Activated B cell treated with CpG ODN at 0.5 μM for 24 hours (primary cell): ENCODE measurements at regions not wholly inside any gene's neighbourhood (a gene's known extent, or its start where the extent isn't known, plus 50 kb on each side); places are given as distances from the start of the nearest gene placed in this dataset.
"Not testable (repeated sequence)": the region's sequence is repeated elsewhere in the genome, so short reads cannot be mapped to it uniquely, and the experiment has no call there.

ENCODE experiments used
- ATAC-seq: fragments of 200-7000 bp; cut with Tn5 transposase; one replicate; pipeline ENCODE4 v1.10.0; 2021; ENCODE audit warnings: low read depth, mild to moderate bottlenecking, moderate library complexity
- CTCF ChIA-PET: fragments of 350-600 bp; sonication (Branson Sonifier 250); formaldehyde crosslinking; loops from one replicate; lab custom pipeline; 2021; ENCODE audit warnings: antibody characterized with exemption; lab: Charles Lee
- POLR2A ChIA-PET: fragments of 350-600 bp; sonication (Branson Sonifier 250); formaldehyde crosslinking; loops from one replicate; lab custom pipeline; 2021; ENCODE audit warnings: antibody characterized with exemption; lab: Charles Lee
- DNase-seq: peaks from one replicate; pipeline ENCODE4 v3.0.0; 2022
- H3K27ac Mint-ChIP-seq: one replicate; pipeline ENCODE4 v1.8.0; 2020; ENCODE audit warnings: mixed read lengths
- H3K27me3 Mint-ChIP-seq: one replicate; pipeline ENCODE4 v1.8.0; 2021; ENCODE audit warnings: mixed read lengths
- H3K36me3 Mint-ChIP-seq: one replicate; pipeline ENCODE4 v1.8.0; 2021; ENCODE audit warnings: low read depth, mixed read lengths
- H3K4me1 Mint-ChIP-seq: one replicate; pipeline ENCODE4 v1.8.0; 2021; ENCODE audit warnings: mixed read lengths
- H3K4me3 Mint-ChIP-seq: one replicate; pipeline ENCODE4 v1.8.0; 2020; ENCODE audit warnings: mild to moderate bottlenecking, mixed read lengths
- H3K9me3 Mint-ChIP-seq: one replicate; pipeline ENCODE4 v1.8.0; 2020; ENCODE audit warnings: mixed read lengths
- CTCF ChIP-seq: fragments of 200-600 bp; IDR thresholded peaks from one replicate; pipeline ENCODE4 v1.8.0; 2022; ENCODE audit warnings: antibody characterized with exemption, mild to moderate bottlenecking
- intact Hi-C: fragments of 100-400 bp; cut with micrococcal nuclease; formaldehyde crosslinking; loops from one replicate; pipeline ENCODE4 v1.15.1; 2024

- Mint-ChIP-seq H3K9me3 (peaks cover 2% of the 10 kb centered on the region), H3K4me1 (no peaks in the 10 kb centered on the region), H3K27me3 (peaks cover 36% of the 10 kb centered on the region), H3K4me3 (no peak overlapping the region), H3K36me3 (no peaks in the 10 kb centered on the region), H3K27ac (no peak overlapping the region)
- TF ChIP-seq CTCF = no peak
- ChIA-PET CTCF (no interaction called here), POLR2A (no interaction called here)
- intact Hi-C loops = no loop called here
- DNase-seq (no peak), ATAC-seq (no peak)
These were observed 170.8 kb downstream of the RTP5 start for GRCh38 chr2:242040303-242040655.

- no peak for TF ChIP-seq CTCF
- DNase-seq (no peak), ATAC-seq (no peak)
- ChIA-PET POLR2A (no interaction called here), CTCF (no interaction called here)
- Mint-ChIP-seq H3K27me3 (peaks cover 34% of the 10 kb centered on the region), H3K36me3 (no peaks in the 10 kb centered on the region), H3K9me3 (peaks cover 2% of the 10 kb centered on the region), H3K4me3 (no peak overlapping the region), H3K27ac (no peak overlapping the region), H3K4me1 (no peaks in the 10 kb centered on the region)
- intact Hi-C loops = no loop called here
These were observed 171.2 kb downstream of the RTP5 start for GRCh38 chr2:242040681-242041080.

- H3K27ac Mint-ChIP-seq = no peak overlapping the region
- peaks cover 2% of the 10 kb centered on the region for H3K9me3 Mint-ChIP-seq
These were observed 172.3 kb downstream of the RTP5 start for GRCh38 chr2:242041816-242042215.

GRCh38 chr2:242043538-242044312 is 174.2 kb downstream of the RTP5 start:
- ChIA-PET POLR2A (no interaction called here), CTCF (no interaction called here)
- Mint-ChIP-seq H3K9me3 (peaks cover 2% of the 10 kb centered on the region), H3K27me3 (peaks cover 27% of the 10 kb centered on the region), H3K4me3 (no peak overlapping the region), H3K36me3 (no peaks in the 10 kb centered on the region), H3K27ac (no peak overlapping the region), H3K4me1 (no peaks in the 10 kb centered on the region)
- DNase-seq = no peak
- intact Hi-C loops = no loop called here
- ATAC-seq = no peak
- TF ChIP-seq CTCF = no peak

More at GRCh38 chr2:242041816-242042215, 172.3 kb downstream of the RTP5 start:
- TF ChIP-seq CTCF = no peak
- intact Hi-C loops = no loop called here
- Mint-ChIP-seq H3K4me3 (no peak overlapping the region), H3K4me1 (no peaks in the 10 kb centered on the region), H3K27me3 (peaks cover 29% of the 10 kb centered on the region), H3K36me3 (no peaks in the 10 kb centered on the region)
- CTCF ChIA-PET = no interaction called here
- POLR2A ChIA-PET = no interaction called here
- DNase-seq = no peak
- no peak for ATAC-seq

- CTCF ChIA-PET = no interaction called here
- POLR2A ChIA-PET = no interaction called here
- Mint-ChIP-seq H3K4me3 (no peak overlapping the region), H3K4me1 (no peaks in the 10 kb centered on the region), H3K27me3 (peaks cover 29% of the 10 kb centered on the region), H3K27ac (no peak overlapping the region), H3K9me3 (peaks cover 2% of the 10 kb centered on the region), H3K36me3 (no peaks in the 10 kb centered on the region)
- TF ChIP-seq CTCF = no peak
- ATAC-seq (no peak), DNase-seq (no peak)
- intact Hi-C loops = no loop called here
These were observed 174.7 kb downstream of the RTP5 start for GRCh38 chr2:242044313-242044590.

- DNase-seq, H3K4me3 Mint-ChIP-seq, POLR2A ChIA-PET: not testable (repeated sequence)
These were observed 176.1 kb downstream of the RTP5 start for GRCh38 chr2:242045596-242046144.

More at GRCh38 chr2:242045596-242046144, 176.1 kb downstream of the RTP5 start:
- ATAC-seq, H3K36me3 Mint-ChIP-seq, intact Hi-C loops, H3K4me1 Mint-ChIP-seq, H3K9me3 Mint-ChIP-seq, CTCF ChIA-PET, H3K27ac Mint-ChIP-seq: not testable (repeated sequence)
- H3K27me3 Mint-ChIP-seq = peaks cover 29% of the 10 kb centered on the region
